Esophagus muscularis mucosa (tissue), 4 donors: ENCODE measurements at regions not wholly inside any gene's neighbourhood (a gene's known extent, or its start where the extent isn't known, plus 50 kb on each side); places are given as distances from the start of the nearest gene placed in this dataset.
"Not testable (repeated sequence)": the region's sequence is repeated elsewhere in the genome, so short reads cannot be mapped to it uniquely, and the experiment has no call there.

Source experiments
- DNase-seq: peaks from one replicate; pipeline ENCODE4 v3.0.0-alpha.2; 2017; ENCODE audit errors: extremely low spot score
- H3K27ac ChIP-seq, 4 donors: fragments of 200-600 bp; sonication (generic); replicated peaks in 1 of 4; 1 replicate in 3 of 4; 2 replicates in 1 of 4; pipeline ENCODE4 v1.5.1; 2016 to 2019; ENCODE audit warnings: mild to moderate bottlenecking in 1 of 4
- H3K27me3 ChIP-seq, 4 donors: fragments of 200-600 bp; sonication (generic); one replicate each; pipeline versions ENCODE4 v1.5.1 to v1.6.0; 2016 to 2019
- H3K36me3 ChIP-seq, 4 donors: fragments of 200-600 bp; sonication (generic); one replicate each; pipeline ENCODE4 v1.5.1; 2016 to 2019
- H3K4me1 ChIP-seq, 4 donors: fragments of 200-600 bp; sonication (generic); one replicate each; pipeline ENCODE4 v1.5.1; 2016 to 2019
- H3K4me3 ChIP-seq, 4 donors: fragments of 200-600 bp; sonication (generic); 1 replicate in 2 of 4; 2 replicates in 2 of 4; pipeline ENCODE4 v1.5.1; 2016 to 2019; ENCODE audit warnings: mild to moderate bottlenecking in 4 of 4, moderate library complexity in 1 of 4
- H3K9me3 ChIP-seq, 4 donors: fragments of 200-600 bp; sonication (generic); 1 replicate in 3 of 4; 2 replicates in 1 of 4; pipeline ENCODE4 v1.5.1; 2016 to 2019
- CTCF ChIP-seq, 3 experiments: fragments of 200-600 bp in 2 of 3; fragments of 450-650 bp in 1 of 3; sonication (generic) in 2 of 3; IDR thresholded peaks; one replicate each; pipeline ENCODE4 v1.5.1; 2017 to 2019; ENCODE audit warnings: antibody characterized with exemption in 3 of 3, mild to moderate bottlenecking in 2 of 3, moderate library complexity in 1 of 3
- EP300 ChIP-seq: sonication (generic); formaldehyde crosslinking; IDR thresholded peaks from one replicate; pipeline ENCODE4 v1.6.1; 2017; ENCODE audit warnings: antibody characterized with exemption
- POLR2A ChIP-seq: fragments of 450-650 bp; IDR thresholded peaks from one replicate; pipeline ENCODE4 v1.6.1; 2017; ENCODE audit warnings: antibody characterized with exemption, moderate library complexity, mild to moderate bottlenecking, low read depth
- POLR2AphosphoS5 ChIP-seq, 2 donors: sonication (generic); formaldehyde crosslinking; IDR thresholded peaks; one replicate each; pipeline ENCODE4 v1.6.1; 2017; ENCODE audit warnings: antibody characterized with exemption in 2 of 2
- WGBS: methylation state at CpG from one replicate; pipeline ENCODE4 v1.1.5; 2018; 5-methylcytosine and 5-hydroxymethylcytosine counted together
- intact Hi-C: fragments of 100-400 bp; cut with DNase I; formaldehyde crosslinking; loops from one replicate; pipeline ENCODE4 v1.15.1; 2023

- intact Hi-C loops, result loop anchor here (10.0 kb wide), 1 partner anchor 284 kb away; no protein-coding TSS in a partner anchor
- Histone ChIP-seq H3K4me3 (no peak overlapping the region), H3K27ac (no peak overlapping the region), H3K27me3 (no peaks in the 10 kb centered on the region), H3K9me3 (no peaks in the 10 kb centered on the region), H3K4me1 (peaks cover 0 to 7% (median 0%) of the 10 kb centered on the region in 4 donors), H3K36me3 (no peaks in the 10 kb centered on the region)
- WGBS, result 0% methylated on average over 7 of the region's 7 CpGs
- DNase-seq, result no peak
- no peak for TF ChIP-seq EP300
- peak; percentile 49 to 71 (median 56) for TF ChIP-seq CTCF (IDR thresholded peaks at IDR 0.05)
- no peak for TF ChIP-seq POLR2AphosphoS5 (IDR thresholded peaks at IDR 0.05)
- TF ChIP-seq POLR2A, result no peak
Measured at GRCh38 chr19:20278342-20278741, 111.3 kb downstream of the ZNF486 start.

- H3K36me3 ChIP-seq, H3K4me3 ChIP-seq, H3K27ac ChIP-seq, H3K27me3 ChIP-seq, DNase-seq, H3K4me1 ChIP-seq, H3K9me3 ChIP-seq: not testable (repeated sequence)
- intact Hi-C loops, result loop anchor here (10.0 kb wide), 1 partner anchor 282 kb away; no protein-coding TSS in a partner anchor
- 75% methylated on average over 1 of the region's 1 CpG for WGBS
Measured at GRCh38 chr19:20276732-20277082, 109.7 kb downstream of the ZNF486 start.

GRCh38 chr19:20276011-20276731 is 109.2 kb downstream of the ZNF486 start:
- Histone ChIP-seq H3K27me3 (no peaks in the 10 kb centered on the region), H3K4me1 (peaks cover 0 to 7% (median 0%) of the 10 kb centered on the region in 4 donors), H3K27ac (no peak overlapping the region), H3K9me3 (no peaks in the 10 kb centered on the region), H3K36me3 (no peaks in the 10 kb centered on the region), H3K4me3 (no peak overlapping the region)
- WGBS, result 58% methylated on average over 7 of the region's 9 CpGs
- intact Hi-C loops, result loop anchor here (10.0 kb wide), 1 partner anchor 281 kb away; no protein-coding TSS in a partner anchor
- no peak for DNase-seq
- no peak for TF ChIP-seq EP300
- no peak for TF ChIP-seq CTCF (IDR thresholded peaks at IDR 0.05)
- no peak for TF ChIP-seq POLR2A
- TF ChIP-seq POLR2AphosphoS5 (IDR thresholded peaks at IDR 0.05), result no peak

- Histone ChIP-seq H3K36me3 (no peaks in the 10 kb centered on the region), H3K27ac (no peak overlapping the region), H3K4me3 (no peak overlapping the region), H3K9me3 (no peaks in the 10 kb centered on the region), H3K27me3 (no peaks in the 10 kb centered on the region), H3K4me1 (peaks cover 0 to 7% (median 0%) of the 10 kb centered on the region in 4 donors)
- no peak for TF ChIP-seq EP300
- no peak for TF ChIP-seq CTCF (IDR thresholded peaks at IDR 0.05)
- no peak for TF ChIP-seq POLR2A
- no peak for TF ChIP-seq POLR2AphosphoS5 (IDR thresholded peaks at IDR 0.05)
- intact Hi-C loops, result loop anchor here (10.0 kb wide), 1 partner anchor 279 kb away; no protein-coding TSS in a partner anchor
- 67% methylated on average over 4 of the region's 4 CpGs for WGBS
- DNase-seq, result no peak
Measured at GRCh38 chr19:20273951-20274570, 107.0 kb downstream of the ZNF486 start.

GRCh38 chr19:20273376-20273775 is 106.4 kb downstream of the ZNF486 start:
- TF ChIP-seq POLR2A, result no peak
- TF ChIP-seq EP300, result no peak
- TF ChIP-seq CTCF (IDR thresholded peaks at IDR 0.05), result no peak
- no peak for TF ChIP-seq POLR2AphosphoS5 (IDR thresholded peaks at IDR 0.05)
- peaks cover 0 to 4% (median 0%) of the 10 kb centered on the region in 4 donors for H3K4me1 ChIP-seq
- no peak for DNase-seq
- no peaks in the 10 kb centered on the region for H3K9me3 ChIP-seq
- 33% methylated on average over 2 of the region's 3 CpGs for WGBS
- H3K27me3 ChIP-seq, result no peaks in the 10 kb centered on the region
- no peak overlapping the region for H3K4me3 ChIP-seq
- H3K27ac ChIP-seq, result no peak overlapping the region
- H3K36me3 ChIP-seq, result no peaks in the 10 kb centered on the region
- intact Hi-C loops, result loop anchor here (10.0 kb wide), 1 partner anchor 279 kb away; no protein-coding TSS in a partner anchor

- H3K4me1 ChIP-seq, H3K36me3 ChIP-seq, H3K9me3 ChIP-seq, H3K27me3 ChIP-seq, H3K4me3 ChIP-seq, H3K27ac ChIP-seq, DNase-seq: not testable (repeated sequence)
- 96% methylated on average over 8 of the region's 8 CpGs for WGBS
- intact Hi-C loops, result loop anchor here (10.0 kb wide), 1 partner anchor 278 kb away; no protein-coding TSS in a partner anchor
Measured at GRCh38 chr19:20272627-20273010, 105.6 kb downstream of the ZNF486 start.

- not testable (repeated sequence) for H3K4me3 ChIP-seq, H3K4me1 ChIP-seq, H3K9me3 ChIP-seq, H3K27ac ChIP-seq, H3K27me3 ChIP-seq, H3K36me3 ChIP-seq, DNase-seq
- 76% methylated on average over 7 of the region's 7 CpGs for WGBS
- intact Hi-C loops, result loop anchor here (10.0 kb wide), 1 partner anchor 277 kb away; no protein-coding TSS in a partner anchor
Measured at GRCh38 chr19:20271927-20272626, 105.1 kb downstream of the ZNF486 start.
